ENCODE measurements at regions not wholly inside any gene's neighbourhood (a gene's known extent, or its start where the extent isn't known, plus 50 kb on each side); places are given as distances from the start of the nearest gene placed in this dataset.

DNA sequence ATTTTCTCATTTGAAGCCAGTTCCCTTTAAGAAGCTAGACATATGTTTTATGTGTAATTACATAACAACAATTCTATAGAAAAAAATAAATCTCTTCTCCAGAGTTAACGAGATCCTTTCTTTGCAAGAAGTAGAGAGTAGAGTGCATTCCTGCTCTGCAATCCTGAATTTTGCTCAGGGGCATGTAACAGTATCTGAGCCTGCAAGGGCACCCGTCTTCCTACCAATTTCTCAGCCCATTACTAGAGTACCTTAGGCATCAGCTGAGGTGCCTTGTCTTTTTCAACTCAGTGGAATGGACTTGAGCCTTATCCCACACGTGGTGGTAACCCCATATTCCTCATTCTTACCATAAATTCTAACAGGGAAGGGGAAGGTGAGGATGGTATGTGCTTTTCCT is 205.9 kb downstream of the IKZF2 start:
- no peak for DNase-seq

- no peak for DNase-seq
Observed at GRCh38 chr2:212943351-212943750, 208.1 kb downstream of the IKZF2 start.

GRCh38 chr2:212941361-212941760 is 210.1 kb downstream of the IKZF2 start:
- DNase-seq: no peak

GRCh38 chr2:212940816-212941215 is 210.6 kb downstream of the IKZF2 start:
- DNase-seq: peak; percentile 36 to 38

GRCh38 chr2:212939777-212940531 is 211.5 kb downstream of the IKZF2 start:
- peak in 1 of 2 donors; percentile 8 for DNase-seq

- no peak for DNase-seq
Observed at GRCh38 chr2:212938144-212938793, 213.1 kb downstream of the IKZF2 start.

- DNase-seq: no peak
Observed at GRCh38 chr2:212936572-212936971, 214.8 kb downstream of the IKZF2 start.

GRCh38 chr2:212935752-212936151 is 215.7 kb downstream of the IKZF2 start:
- no peak for DNase-seq

- DNase-seq: no peak
Observed at GRCh38 chr2:212931271-212931670, 220.1 kb downstream of the IKZF2 start.

DNA sequence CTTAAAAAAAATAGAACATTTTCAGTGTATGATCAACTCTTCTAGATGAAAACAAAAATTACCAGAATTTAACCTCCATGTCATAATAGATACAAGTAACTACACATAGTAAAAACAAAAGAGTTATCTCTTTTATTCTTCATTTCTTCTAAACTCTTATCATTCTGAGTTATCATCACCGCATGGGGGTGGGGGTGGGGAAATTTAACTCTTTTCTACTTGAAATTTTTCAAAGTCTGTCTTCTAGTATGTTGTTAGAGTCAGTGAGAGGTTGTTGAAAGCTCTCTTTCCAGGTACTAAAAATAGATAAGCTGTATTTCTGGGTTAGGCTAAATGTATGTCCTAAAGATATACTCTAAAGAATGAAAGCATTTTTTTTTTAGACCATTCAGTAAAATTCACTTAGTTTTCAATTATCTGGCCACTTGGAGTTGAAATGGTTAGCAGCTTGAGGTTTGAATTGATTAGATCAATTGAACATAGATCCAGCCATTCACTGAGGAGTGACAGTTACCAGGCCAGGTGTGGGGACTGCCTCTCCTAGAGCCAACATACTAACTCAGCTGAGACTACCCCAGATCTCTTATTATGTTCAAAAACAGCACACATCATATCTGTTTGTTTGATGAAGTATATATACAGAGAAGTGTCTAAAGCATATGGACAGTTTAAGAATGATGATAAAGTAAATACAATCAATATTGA is 220.7 kb downstream of the IKZF2 start:
- no peak for DNase-seq

- DNase-seq: no peak
Observed at GRCh38 chr2:212929971-212930370, 221.4 kb downstream of the IKZF2 start.

DNA sequence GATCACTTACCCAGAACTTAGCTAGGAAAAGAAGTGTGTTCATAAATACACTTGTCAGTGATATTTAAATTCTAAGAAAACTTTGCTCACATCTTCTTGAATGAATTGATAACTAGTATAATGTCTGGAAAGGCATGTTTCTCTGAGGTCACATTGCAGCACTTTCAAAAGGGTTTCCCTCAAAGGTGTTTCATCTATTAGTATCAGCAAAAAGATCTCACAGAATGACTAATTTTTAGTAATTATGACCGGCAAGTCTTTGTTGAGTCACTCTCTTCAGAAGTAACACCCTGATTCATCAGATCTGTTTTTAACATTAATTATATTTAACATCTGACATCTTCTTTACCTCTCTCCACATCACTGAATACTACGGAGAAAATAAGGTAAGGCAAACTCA is 222.3 kb downstream of the IKZF2 start:
- DNase-seq: no peak

DNA sequence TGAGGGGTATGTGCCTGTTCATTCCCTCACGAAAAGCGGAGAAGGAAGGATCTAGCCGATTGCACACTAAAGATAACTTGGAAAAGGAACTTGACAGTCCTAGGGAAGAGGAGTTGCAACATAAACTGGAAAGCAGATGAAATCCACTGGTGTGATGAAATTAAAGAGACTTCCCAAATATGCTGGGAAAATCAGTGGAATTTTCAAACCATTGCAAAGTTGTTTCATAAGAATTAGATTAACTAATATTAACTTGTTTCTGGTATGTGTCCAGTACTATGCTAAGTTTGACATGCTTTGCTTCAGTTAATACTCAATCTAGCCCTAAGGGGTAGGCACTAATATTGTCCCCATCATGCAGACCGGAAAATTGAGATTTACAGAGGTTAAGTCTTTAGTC is 222.7 kb downstream of the IKZF2 start:
- DNase-seq: no peak

- no peak for DNase-seq
Observed at GRCh38 chr2:212926940-212927339, 224.5 kb downstream of the IKZF2 start.

DNA sequence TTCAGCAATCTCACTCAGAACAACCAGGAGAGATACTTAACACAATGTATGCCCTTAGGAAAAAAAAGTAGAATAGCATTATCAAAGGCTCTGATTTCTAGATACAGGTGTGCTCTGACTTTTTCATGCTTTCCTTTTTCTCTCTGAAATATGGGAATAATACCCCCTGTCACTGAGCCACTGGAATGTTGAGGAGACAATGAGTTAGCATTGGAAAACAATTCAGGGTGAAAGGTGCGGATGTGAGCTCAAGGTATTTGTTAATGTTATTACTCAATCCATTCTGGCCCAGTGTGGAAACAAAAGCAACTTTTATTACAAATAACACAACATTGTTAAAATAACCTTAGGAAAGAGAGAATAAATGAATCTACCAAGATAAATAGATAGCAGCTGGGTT is 228.0 kb downstream of the IKZF2 start:
- no peak for DNase-seq

- DNase-seq: no peak
Observed at GRCh38 chr2:212922701-212923100, 228.7 kb downstream of the IKZF2 start.

GRCh38 chr2:212921711-212922110 is 229.7 kb downstream of the IKZF2 start:
- no peak for DNase-seq

GRCh38 chr2:212921061-212921460 is 230.4 kb downstream of the IKZF2 start:
- DNase-seq: no peak

- DNase-seq: no peak
Observed at GRCh38 chr2:212919238-212919637, 232.2 kb downstream of the IKZF2 start.

GRCh38 chr2:212918336-212918735 is 233.1 kb downstream of the IKZF2 start:
- no peak for DNase-seq

- DNase-seq: no peak
Observed at GRCh38 chr2:212915121-212915782, 236.2 kb downstream of the IKZF2 start.

- DNase-seq: no peak
Observed at GRCh38 chr2:212914392-212914791, 237.0 kb downstream of the IKZF2 start.
